HepG2 (cell line): ENCODE measurements at regions not wholly inside any gene's neighbourhood (a gene's known extent, or its start where the extent isn't known, plus 50 kb on each side); places are given as distances from the start of the nearest gene placed in this dataset.

ENCODE experiments used
- ATAC-seq: fragments of 200-7000 bp; cut with Tn5 transposase; 3 replicates; pipeline ENCODE4 v1.9.1; 2020; ENCODE audit warnings: mild to moderate bottlenecking, moderate library complexity
- BruUV-seq: library from RNA; stranded (reverse); fragments of 400-500 nt; replicated peaks from 2 replicates; lab custom pipeline; 2021; lab: Mats Ljungman, UMichigan
- CTCF ChIA-PET: fragments of 300-600 bp; formaldehyde crosslinking; extraction: SDS; loops from one replicate; lab custom pipeline; 2021; ENCODE audit warnings: low total read pairs, inconsistent platforms, low intra/inter-chr PET ratio; lab: Yijun Ruan, JAX
- POLR2A ChIA-PET: fragments of 350-600 bp; sonication (Branson Sonifier 250); formaldehyde crosslinking; loops from one replicate; lab custom pipeline; 2020; ENCODE audit warnings: antibody characterized with exemption, inconsistent platforms; lab: Yijun Ruan, JAX
- DNase-seq: peaks from one replicate; pipeline ENCODE4 v3.0.0-alpha.2; 2015; ENCODE audit warnings: low spot score
- FAIRE-seq: peaks from 3 replicates; lab custom pipeline; 2011; peaks lifted over from hg19 to GRCh38; lab: Jason Lieb, UNC
- H2AFZ ChIP-seq: one replicate; pipeline ENCODE4 v1.6.1; 2011; ENCODE audit warnings: low read length, inconsistent platforms
- H3K27ac ChIP-seq: fragments of 300-600 bp; 3 replicates; pipeline ENCODE4 v1.8.0; 2011; ENCODE audit warnings: mixed run types, mild to moderate bottlenecking, mixed read lengths, low read length, inconsistent platforms; ENCODE audit not compliant: insufficient read depth; ENCODE audit errors: extremely low read length
- H3K27me3 ChIP-seq, 2 experiments: fragments of 200-600 bp in 1 of 2; 2 replicates in 1 of 2; 3 replicates in 1 of 2; pipeline versions ENCODE4 v1.6.0 to v1.8.0; 2011; ENCODE audit warnings: low read length in 2 of 2, mild to moderate bottlenecking in 2 of 2, moderate library complexity in 2 of 2, inconsistent platforms in 1 of 2; ENCODE audit not compliant: insufficient read depth in 2 of 2, control insufficient read depth in 1 of 2
- H3K36me3 ChIP-seq, 2 experiments: fragments of 200-600 bp in 1 of 2; replicated peaks in 1 of 2; 2 replicates in 1 of 2; 3 replicates in 1 of 2; pipeline versions ENCODE4 v1.5.1 to v1.8.0; 2011; ENCODE audit warnings: low read length in 2 of 2, inconsistent platforms in 1 of 2; ENCODE audit not compliant: insufficient read depth in 2 of 2, control insufficient read depth in 1 of 2
- H3K4me1 ChIP-seq: 2 replicates; pipeline ENCODE4 v1.5.1; 2012; ENCODE audit warnings: low read length, inconsistent platforms; ENCODE audit not compliant: insufficient read depth
- H3K4me2 ChIP-seq: 2 replicates; pipeline ENCODE4 v1.6.0; 2011; ENCODE audit warnings: low read depth, low read length, inconsistent platforms
- H3K4me3 ChIP-seq, 3 experiments: fragments of 200-600 bp in 1 of 3; sonication (generic), shearing (Covaris generic) in 1 of 3; replicated peaks in 1 of 3; 2 replicates each; pipeline ENCODE4 v1.5.1; 2011 to 2016; ENCODE audit warnings: low read length in 3 of 3, inconsistent platforms in 2 of 3, low read depth in 2 of 3, mild to moderate bottlenecking in 2 of 3, control low read depth in 1 of 3, mixed read lengths in 1 of 3; ENCODE audit not compliant: insufficient read depth in 1 of 3
- H3K79me2 ChIP-seq: one replicate; pipeline ENCODE4 v1.6.1; 2011; ENCODE audit warnings: low read length, inconsistent platforms; ENCODE audit not compliant: insufficient read depth
- H3K9ac ChIP-seq: 2 replicates; pipeline ENCODE4 v1.6.0; 2011; ENCODE audit warnings: mild to moderate bottlenecking, low read depth, low read length, inconsistent platforms; ENCODE audit not compliant: insufficient read depth
- H3K9me3 ChIP-seq: 2 replicates; pipeline ENCODE4 v1.5.1; 2012; ENCODE audit warnings: mild to moderate bottlenecking, low read length
- H4K20me1 ChIP-seq: 2 replicates; pipeline ENCODE4 v1.6.0; 2011; ENCODE audit warnings: inconsistent platforms, mild to moderate bottlenecking, low read length, moderate library complexity; ENCODE audit not compliant: insufficient read depth
- ARHGAP35 ChIP-seq: sonication (generic); formaldehyde crosslinking; IDR thresholded peaks from 2 replicates; pipeline ENCODE4 v1.9.0; 2022; ENCODE audit warnings: mild to moderate bottlenecking, inconsistent platforms, moderate library complexity, missing genetic modification reagents, borderline replicate concordance
- HOXA9 ChIP-seq: sonication (generic); formaldehyde crosslinking; IDR thresholded peaks from 2 replicates; pipeline ENCODE4 v1.8.1; 2022; ENCODE audit warnings: missing genetic modification reagents, mild to moderate bottlenecking, moderate library complexity, borderline replicate concordance
- HOXD1 ChIP-seq: sonication (generic); formaldehyde crosslinking; IDR thresholded peaks from 2 replicates; pipeline ENCODE4 v1.5.0; 2020; ENCODE audit warnings: missing genetic modification reagents
- IKZF4 ChIP-seq: sonication (generic); formaldehyde crosslinking; IDR thresholded peaks from 2 replicates; pipeline ENCODE4 v1.5.1; 2020; ENCODE audit warnings: borderline replicate concordance, mild to moderate bottlenecking, low read depth, missing genetic modification reagents; ENCODE audit errors: not compliant biosample characterization
- NFE2L1 ChIP-seq: sonication (generic); formaldehyde crosslinking; IDR thresholded peaks from 2 replicates; pipeline ENCODE4 v1.4.0; 2020; ENCODE audit warnings: missing genetic modification reagents, mild to moderate bottlenecking, borderline replicate concordance
- PHF20 ChIP-seq: sonication (generic); formaldehyde crosslinking; IDR thresholded peaks from 2 replicates; pipeline ENCODE4 v1.5.0; 2020; ENCODE audit warnings: mild to moderate bottlenecking, missing genetic modification reagents
- REXO4 ChIP-seq: sonication (generic); formaldehyde crosslinking; IDR thresholded peaks from 2 replicates; pipeline ENCODE4 v1.8.0; 2022; ENCODE audit warnings: missing genetic modification reagents, mild to moderate bottlenecking, borderline replicate concordance
- RXRB ChIP-seq: IDR thresholded peaks from 2 replicates; pipeline ENCODE4 v1.6.1; 2016; ENCODE audit warnings: borderline replicate concordance, missing genetic modification reagents, missing compliant biosample characterization
- SYNCRIP ChIP-seq: fragments of 200-400 bp; formaldehyde crosslinking; IDR thresholded peaks from 2 replicates; pipeline ENCODE4 v1.6.1; 2018; ENCODE audit warnings: mild to moderate bottlenecking, low read depth, low read length; ENCODE audit not compliant: insufficient read depth
- TBL1XR1 ChIP-seq: fragments of 150-350 bp; IDR thresholded peaks from 2 replicates; pipeline ENCODE4 v1.6.1; 2014; ENCODE audit warnings: borderline replicate concordance, low read length; ENCODE audit not compliant: partially characterized antibody
- ZBTB42 ChIP-seq: sonication (generic); formaldehyde crosslinking; IDR thresholded peaks from 2 replicates; pipeline ENCODE4 v1.5.0; 2020; ENCODE audit warnings: mild to moderate bottlenecking, missing genetic modification reagents
- ZNF205 ChIP-seq: IDR thresholded peaks from 2 replicates; pipeline ENCODE4 v1.6.1; 2018; ENCODE audit warnings: missing biosample characterization, missing genetic modification reagents
- ZNF431 ChIP-seq: sonication (generic); formaldehyde crosslinking; IDR thresholded peaks from 2 replicates; pipeline ENCODE4 v1.9.0; 2022; ENCODE audit warnings: missing genetic modification reagents, low read depth, mild to moderate bottlenecking, borderline replicate concordance
- ZNF446 ChIP-seq: sonication (generic); formaldehyde crosslinking; IDR thresholded peaks from 2 replicates; pipeline ENCODE4 v1.5.0; 2020; ENCODE audit warnings: mild to moderate bottlenecking, missing genetic modification reagents
- WGBS: methylation state at CpG from one replicate; pipeline ENCODE4 v1.1.6; 2017; ENCODE audit warnings: low lambda C conversion rate; 5-methylcytosine and 5-hydroxymethylcytosine counted together
- in situ Hi-C: cut with HindIII; loops from 2 replicates; pipeline ENCODE4 v1.10.0; 2017; ENCODE audit warnings: low pct_unique_long_range_greater_than_20kb; ENCODE audit not compliant: extremely low pct_ligation_motif_present
- intact Hi-C: fragments of 100-400 bp; cut with micrococcal nuclease; formaldehyde crosslinking; loops from one replicate; pipeline ENCODE4 v1.10.0; 2022; ENCODE audit not compliant: unreplicated experiment
- TF ChIP-seq, protein P1 (sequence below): sonication (generic); formaldehyde crosslinking; conservative IDR thresholded peaks from 2 replicates; pipeline ENCODE4 v1.4.0; 2020; ENCODE audit warnings: missing genetic modification reagents
- TF ChIP-seq, protein P2 (sequence below): sonication (generic); formaldehyde crosslinking; IDR thresholded peaks from 2 replicates; pipeline ENCODE4 v1.9.0; 2021; ENCODE audit warnings: missing genetic modification reagents, borderline replicate concordance

DNA sequence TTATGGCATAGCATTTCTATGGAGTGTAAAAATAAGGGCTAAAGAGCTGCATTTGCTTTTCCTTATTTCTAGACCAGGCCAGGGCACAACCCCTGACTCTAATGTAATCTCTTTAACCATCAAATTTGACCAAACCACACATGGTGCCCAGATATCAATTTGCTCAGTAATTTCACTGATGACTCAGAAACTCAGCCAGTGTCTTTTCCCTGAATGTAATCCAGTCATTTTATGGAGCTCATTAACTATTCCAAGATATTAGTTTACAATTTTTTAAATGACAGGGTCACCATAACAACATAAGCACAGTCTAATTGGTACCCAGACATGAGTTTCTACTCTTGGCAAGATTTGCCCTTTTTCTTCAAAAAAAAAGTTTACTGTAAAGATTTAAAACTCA lies 270.8 kb upstream of the AGAP1 start:
- no peak for TF ChIP-seq RXRB (CRISPR knock-in tag)
- TF ChIP-seq PHF20: no peak
- ATAC-seq (no peak), FAIRE-seq (no peak), DNase-seq (no peak)
- Histone ChIP-seq H3K4me3 (no peak overlapping the region), H3K79me2 (no peaks in the 10 kb centered on the region), H4K20me1 (no peaks in the 10 kb centered on the region), H3K9me3 (no peaks in the 10 kb centered on the region), H3K36me3 (no peaks in the 10 kb centered on the region), H3K4me1 (no peaks in the 10 kb centered on the region), H3K4me2 (no peak overlapping the region), H3K27ac (no peak overlapping the region), H3K27me3 (peaks cover 0 to 40% of the 10 kb centered on the region in 2 experiments; a peak in 3 of 5 replicates), H3K9ac (no peak overlapping the region), H2AFZ (no peak overlapping the region)
- in situ Hi-C loops (no loop called here), intact Hi-C loops (no loop called here)
- no TSS peak for BruUV-seq
- CTCF ChIA-PET: no interaction called here
- POLR2A ChIA-PET: no interaction called here

DNA sequence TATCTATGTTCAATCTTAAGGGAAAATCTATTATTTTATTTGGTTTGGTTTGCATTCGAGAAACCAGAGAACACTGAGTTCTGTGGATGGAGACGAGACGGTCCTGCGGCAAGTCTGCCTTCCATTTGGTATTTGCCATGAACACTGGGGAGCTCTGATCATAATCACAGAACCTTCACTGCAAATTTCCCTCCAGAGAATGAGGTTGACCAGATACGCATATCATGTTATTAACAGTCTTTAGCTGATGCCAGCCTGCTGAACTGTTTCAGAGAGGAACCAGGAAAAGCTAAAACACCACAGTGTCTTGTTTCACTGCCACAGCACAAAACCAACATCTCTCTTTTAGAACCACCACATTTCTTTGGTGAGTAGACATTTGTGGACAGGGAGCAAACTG lies 269.4 kb upstream of the AGAP1 start:
- no peak for TF ChIP-seq TBL1XR1
- no peak for TF ChIP-seq ARHGAP35 (CRISPR knock-in tag)
- no peak for TF ChIP-seq ZBTB42 (CRISPR knock-in tag)
- no peak for TF ChIP-seq ZNF431 (CRISPR knock-in tag)
- TF ChIP-seq, protein P1, sequence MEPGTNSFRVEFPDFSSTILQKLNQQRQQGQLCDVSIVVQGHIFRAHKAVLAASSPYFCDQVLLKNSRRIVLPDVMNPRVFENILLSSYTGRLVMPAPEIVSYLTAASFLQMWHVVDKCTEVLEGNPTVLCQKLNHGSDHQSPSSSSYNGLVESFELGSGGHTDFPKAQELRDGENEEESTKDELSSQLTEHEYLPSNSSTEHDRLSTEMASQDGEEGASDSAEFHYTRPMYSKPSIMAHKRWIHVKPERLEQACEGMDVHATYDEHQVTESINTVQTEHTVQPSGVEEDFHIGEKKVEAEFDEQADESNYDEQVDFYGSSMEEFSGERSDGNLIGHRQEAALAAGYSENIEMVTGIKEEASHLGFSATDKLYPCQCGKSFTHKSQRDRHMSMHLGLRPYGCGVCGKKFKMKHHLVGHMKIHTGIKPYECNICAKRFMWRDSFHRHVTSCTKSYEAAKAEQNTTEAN (CRISPR knock-in tag): no peak
- TF ChIP-seq, protein P2, sequence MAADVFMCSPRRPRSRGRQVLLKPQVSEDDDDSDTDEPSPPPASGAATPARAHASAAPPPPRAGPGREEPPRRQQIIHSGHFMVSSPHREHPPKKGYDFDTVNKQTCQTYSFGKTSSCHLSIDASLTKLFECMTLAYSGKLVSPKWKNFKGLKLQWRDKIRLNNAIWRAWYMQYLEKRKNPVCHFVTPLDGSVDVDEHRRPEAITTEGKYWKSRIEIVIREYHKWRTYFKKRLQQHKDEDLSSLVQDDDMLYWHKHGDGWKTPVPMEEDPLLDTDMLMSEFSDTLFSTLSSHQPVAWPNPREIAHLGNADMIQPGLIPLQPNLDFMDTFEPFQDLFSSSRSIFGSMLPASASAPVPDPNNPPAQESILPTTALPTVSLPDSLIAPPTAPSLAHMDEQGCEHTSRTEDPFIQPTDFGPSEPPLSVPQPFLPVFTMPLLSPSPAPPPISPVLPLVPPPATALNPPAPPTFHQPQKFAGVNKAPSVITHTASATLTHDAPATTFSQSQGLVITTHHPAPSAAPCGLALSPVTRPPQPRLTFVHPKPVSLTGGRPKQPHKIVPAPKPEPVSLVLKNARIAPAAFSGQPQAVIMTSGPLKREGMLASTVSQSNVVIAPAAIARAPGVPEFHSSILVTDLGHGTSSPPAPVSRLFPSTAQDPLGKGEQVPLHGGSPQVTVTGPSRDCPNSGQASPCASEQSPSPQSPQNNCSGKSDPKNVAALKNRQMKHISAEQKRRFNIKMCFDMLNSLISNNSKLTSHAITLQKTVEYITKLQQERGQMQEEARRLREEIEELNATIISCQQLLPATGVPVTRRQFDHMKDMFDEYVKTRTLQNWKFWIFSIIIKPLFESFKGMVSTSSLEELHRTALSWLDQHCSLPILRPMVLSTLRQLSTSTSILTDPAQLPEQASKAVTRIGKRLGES (CRISPR knock-in tag): no peak
- TF ChIP-seq IKZF4 (CRISPR knock-in tag): no peak
- no peak for TF ChIP-seq SYNCRIP
- TF ChIP-seq NFE2L1 (CRISPR knock-in tag): no peak
- no peak for TF ChIP-seq REXO4 (CRISPR knock-in tag)
- TF ChIP-seq ZNF446: no peak
- no peak for TF ChIP-seq HOXA9 (CRISPR knock-in tag)
- TF ChIP-seq HOXD1 (CRISPR knock-in tag): no peak
- TF ChIP-seq ZNF205 (CRISPR knock-in tag): no peak
- in situ Hi-C loops: no loop called here
- intact Hi-C loops: no loop called here
- H3K36me3 ChIP-seq: no peaks in the 10 kb centered on the region
- WGBS: 65% methylated on average over 5 of the region's 5 CpGs
- H3K9ac ChIP-seq: no peak overlapping the region
- ChIA-PET CTCF (no interaction called here), POLR2A (no interaction called here)
- DNase-seq: no peak
- no peaks in the 10 kb centered on the region for H3K79me2 ChIP-seq
- peaks cover 2 to 48% of the 10 kb centered on the region in 2 experiments; a peak in 3 of 5 replicates for H3K27me3 ChIP-seq
- H3K27ac ChIP-seq: no peak overlapping the region
- no peak overlapping the region for H3K4me3 ChIP-seq
- no peak overlapping the region for H3K4me2 ChIP-seq
- no TSS peak for BruUV-seq
- H2AFZ ChIP-seq: no peak overlapping the region
- no peaks in the 10 kb centered on the region for H3K4me1 ChIP-seq
- no peaks in the 10 kb centered on the region for H3K9me3 ChIP-seq
- no peak for FAIRE-seq
- no peak for ATAC-seq
- H4K20me1 ChIP-seq: no peaks in the 10 kb centered on the region
